DOHH2 (cell line): ENCODE measurements at regions not wholly inside any gene's neighbourhood (a gene's known extent, or its start where the extent isn't known, plus 50 kb on each side); places are given as distances from the start of the nearest gene placed in this dataset.

ENCODE experiments used
- H3F3A ChIP-seq: fragments of 200-600 bp; sonication (generic), shearing (Covaris generic); 2 replicates; pipeline ENCODE4 v1.6.0; 2016; ENCODE audit warnings: antibody characterized with exemption, mild to moderate bottlenecking; ENCODE audit not compliant: control insufficient read depth, insufficient read depth
- H3K27ac ChIP-seq: fragments of 200-600 bp; sonication (generic); 2 replicates; pipeline ENCODE4 v1.5.1; 2014; ENCODE audit warnings: low read depth, mild to moderate bottlenecking, low read length, moderate library complexity
- H3K27me3 ChIP-seq: fragments of 200-600 bp; sonication (generic); 2 replicates; pipeline ENCODE4 v1.6.1; 2014; ENCODE audit warnings: mild to moderate bottlenecking, low read length, mixed read lengths; ENCODE audit not compliant: control insufficient read depth
- H3K36me3 ChIP-seq: fragments of 200-600 bp; sonication (generic); 2 replicates; pipeline ENCODE4 v1.6.1; 2014; ENCODE audit warnings: mild to moderate bottlenecking, low read length, moderate library complexity, mixed read lengths; ENCODE audit not compliant: control insufficient read depth
- H3K4me1 ChIP-seq: fragments of 200-600 bp; sonication (generic); 2 replicates; pipeline ENCODE4 v1.6.1; 2014; ENCODE audit warnings: mild to moderate bottlenecking, low read length, mixed read lengths; ENCODE audit not compliant: control insufficient read depth
- H3K4me2 ChIP-seq: fragments of 200-600 bp; sonication (generic); 2 replicates; pipeline ENCODE4 v1.6.0; 2014; ENCODE audit warnings: mild to moderate bottlenecking, low read length, moderate library complexity
- H3K4me3 ChIP-seq: fragments of 200-600 bp; sonication (generic); 2 replicates; pipeline ENCODE4 v1.5.1; 2014; ENCODE audit warnings: mild to moderate bottlenecking, low read length, mixed read lengths
- H3K79me2 ChIP-seq: fragments of 200-600 bp; sonication (generic); 2 replicates; pipeline ENCODE4 v1.6.1; 2014; ENCODE audit warnings: mild to moderate bottlenecking, low read length, mixed read lengths; ENCODE audit not compliant: control insufficient read depth
- H3K9me2 ChIP-seq: fragments of 200-600 bp; sonication (generic); replicated peaks from 2 replicates; pipeline ENCODE4 v1.6.1; 2014; ENCODE audit warnings: mild to moderate bottlenecking, low read length, mixed read lengths; ENCODE audit not compliant: control insufficient read depth
- H3K9me3 ChIP-seq: fragments of 200-600 bp; sonication (generic); 2 replicates; pipeline ENCODE4 v1.6.1; 2014; ENCODE audit warnings: antibody characterized with exemption, low read length, mixed read lengths; ENCODE audit not compliant: control insufficient read depth, insufficient read depth
- H4K20me1 ChIP-seq: fragments of 200-600 bp; sonication (generic); 2 replicates; pipeline ENCODE4 v1.6.0; 2014; ENCODE audit warnings: low read depth, mild to moderate bottlenecking, antibody characterized with exemption, low read length, moderate library complexity; ENCODE audit not compliant: control insufficient read depth, insufficient read depth
- EZH2phosphoT487 ChIP-seq: fragments of 200-600 bp; sonication (generic); IDR thresholded peaks from 2 replicates; pipeline ENCODE4 v1.6.1; 2017; ENCODE audit warnings: borderline replicate concordance, mild to moderate bottlenecking, antibody characterized with exemption, low read length, moderate library complexity, mixed read lengths
- TF ChIP-seq, protein P1 (sequence below): fragments of 200-600 bp; sonication (generic); IDR thresholded peaks from one replicate; pipeline ENCODE4 v1.5.1; 2014; ENCODE audit warnings: antibody characterized with exemption, mild to moderate bottlenecking, low read depth, low read length; ENCODE audit not compliant: poor library complexity, severe bottlenecking

GRCh38 chrX:117059848-117060247 lies 597.1 kb upstream of the CT83 start:
- H4K20me1 ChIP-seq, result no peaks in the 10 kb centered on the region
- H3K36me3 ChIP-seq, result no peaks in the 10 kb centered on the region
- no peak overlapping the region for H3K4me3 ChIP-seq
- H3K9me3 ChIP-seq, result no peaks in the 10 kb centered on the region
- H3K4me2 ChIP-seq, result no peak overlapping the region
- TF ChIP-seq, protein P1, sequence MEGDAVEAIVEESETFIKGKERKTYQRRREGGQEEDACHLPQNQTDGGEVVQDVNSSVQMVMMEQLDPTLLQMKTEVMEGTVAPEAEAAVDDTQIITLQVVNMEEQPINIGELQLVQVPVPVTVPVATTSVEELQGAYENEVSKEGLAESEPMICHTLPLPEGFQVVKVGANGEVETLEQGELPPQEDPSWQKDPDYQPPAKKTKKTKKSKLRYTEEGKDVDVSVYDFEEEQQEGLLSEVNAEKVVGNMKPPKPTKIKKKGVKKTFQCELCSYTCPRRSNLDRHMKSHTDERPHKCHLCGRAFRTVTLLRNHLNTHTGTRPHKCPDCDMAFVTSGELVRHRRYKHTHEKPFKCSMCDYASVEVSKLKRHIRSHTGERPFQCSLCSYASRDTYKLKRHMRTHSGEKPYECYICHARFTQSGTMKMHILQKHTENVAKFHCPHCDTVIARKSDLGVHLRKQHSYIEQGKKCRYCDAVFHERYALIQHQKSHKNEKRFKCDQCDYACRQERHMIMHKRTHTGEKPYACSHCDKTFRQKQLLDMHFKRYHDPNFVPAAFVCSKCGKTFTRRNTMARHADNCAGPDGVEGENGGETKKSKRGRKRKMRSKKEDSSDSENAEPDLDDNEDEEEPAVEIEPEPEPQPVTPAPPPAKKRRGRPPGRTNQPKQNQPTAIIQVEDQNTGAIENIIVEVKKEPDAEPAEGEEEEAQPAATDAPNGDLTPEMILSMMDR, result no peak
- no peak for TF ChIP-seq EZH2phosphoT487
- H3K27ac ChIP-seq, result no peak overlapping the region
- no peaks in the 10 kb centered on the region for H3K9me2 ChIP-seq
- no peaks in the 10 kb centered on the region for H3K4me1 ChIP-seq
- H3K79me2 ChIP-seq, result no peaks in the 10 kb centered on the region
- no peaks in the 10 kb centered on the region for H3F3A ChIP-seq
- no peaks in the 10 kb centered on the region for H3K27me3 ChIP-seq

DNA sequence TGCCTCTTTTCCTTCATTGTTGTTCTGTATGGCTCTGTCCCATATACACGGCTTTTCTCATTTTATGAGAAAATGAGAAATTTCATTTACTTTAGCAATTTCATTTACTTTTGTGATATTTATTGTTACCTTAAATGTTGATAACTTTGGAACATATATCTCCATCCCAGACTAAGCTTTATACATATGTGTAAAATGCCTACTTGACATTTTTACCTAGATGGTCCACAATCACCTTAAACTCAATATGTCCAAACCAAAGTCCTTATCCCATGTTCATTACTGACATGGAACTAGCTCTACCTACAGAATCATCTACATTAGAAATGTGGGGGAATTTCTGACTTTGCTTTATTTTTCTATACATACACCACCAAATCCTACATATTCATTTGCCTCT lies 590.5 kb upstream of the CT83 start:
- Histone ChIP-seq H3F3A (no peaks in the 10 kb centered on the region), H3K36me3 (no peaks in the 10 kb centered on the region), H3K27ac (no peak overlapping the region), H4K20me1 (no peaks in the 10 kb centered on the region), H3K79me2 (no peaks in the 10 kb centered on the region), H3K4me1 (no peaks in the 10 kb centered on the region), H3K27me3 (no peaks in the 10 kb centered on the region), H3K4me2 (no peak overlapping the region), H3K4me3 (no peak overlapping the region), H3K9me2 (no peaks in the 10 kb centered on the region), H3K9me3 (no peaks in the 10 kb centered on the region)
- no peak for TF ChIP-seq EZH2phosphoT487
- TF ChIP-seq, protein P1, result no peak

DNA sequence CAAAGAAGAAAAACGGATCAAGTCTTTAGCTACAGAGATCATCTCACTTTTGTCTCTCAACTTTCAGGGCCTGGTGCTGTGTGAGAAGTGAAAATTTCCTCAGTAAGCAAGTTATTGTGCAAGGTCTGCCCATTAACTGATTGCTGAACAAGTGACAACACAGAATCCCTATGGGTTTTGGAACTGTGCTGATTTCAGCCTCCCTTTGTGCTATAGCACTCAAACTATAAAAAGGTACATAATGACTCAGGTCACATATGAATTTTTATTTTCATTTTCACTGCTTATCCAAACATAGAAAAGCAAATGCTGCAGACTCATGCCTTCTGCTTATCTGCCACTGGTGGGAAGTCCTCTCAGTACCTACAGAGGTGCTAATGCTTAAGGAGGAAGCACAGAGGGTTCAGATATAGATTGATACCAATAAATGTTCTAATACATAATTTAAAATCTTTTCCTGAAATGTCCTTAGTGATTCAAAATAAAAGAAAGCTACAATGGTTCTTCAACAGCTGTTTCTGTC lies 576.2 kb upstream of the CT83 start:
- Histone ChIP-seq H3K9me3 (no peaks in the 10 kb centered on the region), H3K36me3 (no peaks in the 10 kb centered on the region), H4K20me1 (no peaks in the 10 kb centered on the region), H3K4me2 (no peak overlapping the region), H3K4me3 (no peak overlapping the region), H3K79me2 (no peaks in the 10 kb centered on the region), H3K4me1 (no peaks in the 10 kb centered on the region), H3F3A (no peaks in the 10 kb centered on the region), H3K27ac (no peak overlapping the region), H3K27me3 (no peaks in the 10 kb centered on the region), H3K9me2 (no peaks in the 10 kb centered on the region)
- TF ChIP-seq EZH2phosphoT487, result no peak
- TF ChIP-seq, protein P1, result no peak

GRCh38 chrX:117010243-117010642 lies 547.5 kb upstream of the CT83 start:
- Histone ChIP-seq H3K79me2 (no peaks in the 10 kb centered on the region), H3K4me2 (no peak overlapping the region), H4K20me1 (no peaks in the 10 kb centered on the region), H3K27ac (no peak overlapping the region), H3K36me3 (no peaks in the 10 kb centered on the region), H3K4me3 (no peak overlapping the region), H3K9me3 (no peaks in the 10 kb centered on the region), H3K27me3 (no peaks in the 10 kb centered on the region), H3K9me2 (no peaks in the 10 kb centered on the region), H3K4me1 (no peaks in the 10 kb centered on the region), H3F3A (no peaks in the 10 kb centered on the region)
- TF ChIP-seq, protein P1, result no peak
- TF ChIP-seq EZH2phosphoT487, result no peak
